H9 (cell line): ENCODE measurements at regions not wholly inside any gene's neighbourhood (a gene's known extent, or its start where the extent isn't known, plus 50 kb on each side); places are given as distances from the start of the nearest gene placed in this dataset.

Source experiments
- DNase-seq: peaks from one replicate; pipeline ENCODE4 v3.0.0-alpha.2; 2017
- H2AFZ ChIP-seq: one replicate; pipeline ENCODE4 v1.6.1; 2013; ENCODE audit warnings: mild to moderate bottlenecking, low read length, control low read depth, moderate library complexity
- H2AK5ac ChIP-seq: 2 replicates; pipeline ENCODE4 v1.6.1; 2013; ENCODE audit warnings: low read length, control low read depth, mixed read lengths; ENCODE audit not compliant: insufficient read length
- H2BK120ac ChIP-seq: one replicate; pipeline ENCODE4 v1.6.1; 2013; ENCODE audit warnings: low read depth, mild to moderate bottlenecking, low read length, control low read depth, inconsistent platforms; ENCODE audit not compliant: poor library complexity, severe bottlenecking
- H2BK12ac ChIP-seq: 2 replicates; pipeline ENCODE4 v1.6.1; 2013; ENCODE audit warnings: low read length, control low read depth, mixed read lengths, low read depth; ENCODE audit not compliant: insufficient read length
- H2BK15ac ChIP-seq: 2 replicates; pipeline ENCODE4 v1.6.1; 2013; ENCODE audit warnings: low read depth, low read length, control low read depth
- H2BK20ac ChIP-seq: one replicate; pipeline ENCODE4 v1.6.1; 2013; ENCODE audit warnings: low read depth, mild to moderate bottlenecking, low read length, control low read depth, inconsistent platforms; ENCODE audit not compliant: poor library complexity, severe bottlenecking
- H2BK5ac ChIP-seq: 2 replicates; pipeline ENCODE4 v1.6.1; 2013; ENCODE audit warnings: low read length, control low read depth, mixed read lengths; ENCODE audit not compliant: insufficient read length
- H3K14ac ChIP-seq: 2 replicates; pipeline ENCODE4 v1.6.1; 2013; ENCODE audit warnings: low read length, control low read depth; ENCODE audit not compliant: insufficient read depth
- H3K18ac ChIP-seq: 2 replicates; pipeline ENCODE4 v1.6.1; 2013; ENCODE audit warnings: low read depth, mild to moderate bottlenecking, mixed read lengths, low read length, control low read depth; ENCODE audit not compliant: insufficient read length
- H3K23ac ChIP-seq: 2 replicates; pipeline ENCODE4 v1.6.1; 2013; ENCODE audit warnings: low read length, control low read depth, mixed read lengths, low read depth; ENCODE audit not compliant: insufficient read length
- H3K23me2 ChIP-seq: 2 replicates; pipeline ENCODE4 v1.6.1; 2013; ENCODE audit warnings: low read depth, mild to moderate bottlenecking, mixed read lengths, low read length, control low read depth; ENCODE audit not compliant: insufficient read length, poor library complexity, severe bottlenecking
- H3K27ac ChIP-seq: 2 replicates; pipeline ENCODE4 v1.5.1; 2013; ENCODE audit warnings: low read length, control low read depth, mixed read lengths, low read depth; ENCODE audit not compliant: insufficient read length
- H3K27me3 ChIP-seq: 2 replicates; pipeline ENCODE4 v1.6.1; 2013; ENCODE audit warnings: low read length, control low read depth, inconsistent platforms; ENCODE audit not compliant: insufficient read depth
- H3K4ac ChIP-seq: 2 replicates; pipeline ENCODE4 v1.6.1; 2013; ENCODE audit warnings: low read depth, mild to moderate bottlenecking, control low read depth, inconsistent platforms, low read length, moderate library complexity
- H3K4me1 ChIP-seq: 2 replicates; pipeline ENCODE4 v1.6.1; 2013; ENCODE audit warnings: low read length, control low read depth, inconsistent platforms; ENCODE audit not compliant: insufficient read depth
- H3K4me2 ChIP-seq: 2 replicates; pipeline ENCODE4 v1.6.1; 2013; ENCODE audit warnings: low read length, control low read depth, mixed read lengths; ENCODE audit not compliant: insufficient read length, insufficient read depth
- H3K56ac ChIP-seq: 2 replicates; pipeline ENCODE4 v1.6.1; 2013; ENCODE audit warnings: low read depth, mild to moderate bottlenecking, mixed read lengths, low read length, control low read depth; ENCODE audit not compliant: insufficient read length
- H3K79me1 ChIP-seq: 2 replicates; pipeline ENCODE4 v1.6.1; 2013; ENCODE audit warnings: low read depth, mild to moderate bottlenecking, moderate library complexity, low read length, control low read depth, inconsistent platforms; ENCODE audit not compliant: insufficient read depth, poor library complexity, severe bottlenecking
- H3K79me2 ChIP-seq: 2 replicates; pipeline ENCODE4 v1.6.1; 2013; ENCODE audit warnings: low read length, control low read depth, inconsistent platforms; ENCODE audit not compliant: insufficient read depth
- H3K9ac ChIP-seq: 2 replicates; pipeline ENCODE4 v1.6.1; 2013; ENCODE audit warnings: low read length, control low read depth, mixed read lengths; ENCODE audit not compliant: insufficient read length; ENCODE audit errors: extremely low read depth
- H3K9me3 ChIP-seq: one replicate; pipeline ENCODE4 v1.6.1; 2013; ENCODE audit warnings: low read depth, low read length, inconsistent platforms; ENCODE audit not compliant: control insufficient read depth
- H3T11ph ChIP-seq: one replicate; pipeline ENCODE4 v1.6.1; 2013; ENCODE audit warnings: mild to moderate bottlenecking, low read length, control low read depth, inconsistent platforms
- H4K20me1 ChIP-seq: one replicate; pipeline ENCODE4 v1.6.1; 2013; ENCODE audit not compliant: control insufficient read depth, insufficient read length, insufficient read depth
- H4K5ac ChIP-seq: 2 replicates; pipeline ENCODE4 v1.6.1; 2013; ENCODE audit warnings: low read depth, mild to moderate bottlenecking, mixed read lengths, low read length, control low read depth; ENCODE audit not compliant: insufficient read length
- H4K8ac ChIP-seq: replicated peaks from 2 replicates; pipeline ENCODE4 v1.6.1; 2013; ENCODE audit warnings: low read length, control low read depth, mixed read lengths, low read depth; ENCODE audit not compliant: insufficient read length
- H4K91ac ChIP-seq: 2 replicates; pipeline ENCODE4 v1.6.1; 2013; ENCODE audit warnings: low read depth, mild to moderate bottlenecking, moderate library complexity, mixed read lengths, low read length, control low read depth; ENCODE audit not compliant: insufficient read length
- H3K27ac Mint-ChIP-seq, 3 experiments: 2 replicates in 2 of 3; 3 replicates in 1 of 3; pipeline ENCODE4 v1.8.0; 2020 to 2021; ENCODE audit warnings: mixed read lengths in 3 of 3, mild to moderate bottlenecking in 1 of 3, moderate library complexity in 1 of 3
- H3K27me3 Mint-ChIP-seq: 2 replicates; pipeline ENCODE4 v1.8.0; 2021; ENCODE audit warnings: low read depth, mild to moderate bottlenecking, moderate library complexity, mixed read lengths
- H3K36me3 Mint-ChIP-seq, 3 experiments: 2 replicates in 2 of 3; 3 replicates in 1 of 3; pipeline ENCODE4 v1.8.0; 2020 to 2021; ENCODE audit warnings: low read depth in 3 of 3, mixed read lengths in 3 of 3; ENCODE audit not compliant: insufficient read depth in 1 of 3
- H3K4me1 Mint-ChIP-seq, 2 experiments: 2 replicates each; pipeline ENCODE4 v1.8.0; 2020; ENCODE audit warnings: mixed read lengths in 2 of 2
- H3K4me3 Mint-ChIP-seq, 2 experiments: 2 replicates in 1 of 2; 3 replicates in 1 of 2; pipeline ENCODE4 v1.8.0; 2020 to 2021; ENCODE audit warnings: mild to moderate bottlenecking in 2 of 2, mixed read lengths in 2 of 2, moderate library complexity in 1 of 2
- H3K9me3 Mint-ChIP-seq, 2 experiments: 2 replicates in 1 of 2; 3 replicates in 1 of 2; pipeline ENCODE4 v1.8.0; 2020; ENCODE audit warnings: mild to moderate bottlenecking in 2 of 2, mixed read lengths in 2 of 2, moderate library complexity in 1 of 2
- WGBS: extraction: QIAGEN DNeasy Blood & Tissue Kit; methylation state at CpG from one replicate; pipeline ENCODE4 v1.1.7; 2013; ENCODE audit warnings: missing lambda C conversion rate, low lambda C conversion rate, mixed read lengths; ENCODE audit not compliant: insufficient read length; ENCODE audit errors: extremely low coverage; 5-methylcytosine and 5-hydroxymethylcytosine counted together
- TF ChIP-seq, protein P1 (sequence below): fragments of 200-600 bp; sonication (generic); conservative IDR thresholded peaks from 3 replicates; pipeline ENCODE4 v1.8.0; 2021; ENCODE audit warnings: antibody characterized with exemption, mild to moderate bottlenecking

DNA sequence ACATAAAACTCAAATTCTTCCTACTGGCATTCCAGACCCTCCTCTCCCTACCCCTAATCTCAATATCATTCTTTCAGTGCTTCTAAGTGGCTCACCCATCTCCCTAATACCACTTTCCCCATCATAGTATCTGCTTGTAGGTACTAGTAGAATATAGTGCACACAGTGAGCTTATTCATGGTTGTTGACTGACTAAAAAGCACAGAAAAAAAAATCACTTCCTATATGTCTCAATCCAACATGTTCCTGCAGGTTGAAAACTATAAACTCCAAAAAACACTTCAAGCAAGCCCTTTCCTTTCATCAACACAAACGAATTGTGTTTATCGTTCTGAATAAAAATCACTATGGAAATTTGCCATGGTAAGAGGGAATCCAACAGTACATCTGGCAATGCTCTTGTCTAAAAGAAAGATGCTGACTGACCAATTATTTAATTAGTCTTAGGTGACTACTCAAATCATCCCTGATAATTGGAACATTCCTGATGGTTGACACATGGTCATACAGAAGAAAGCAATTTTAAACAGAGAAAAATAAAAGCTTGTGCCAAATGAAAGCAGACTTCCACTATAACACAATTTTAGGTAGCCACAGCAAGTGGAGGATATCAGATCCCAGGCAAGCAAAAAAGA, 87.1 kb downstream of the NDUFS5 start:
- Histone ChIP-seq H3K4me2 (no peak overlapping the region), H2BK120ac (no peak overlapping the region), H3K4ac (no peak overlapping the region), H3K79me1 (peaks cover 7% of the 10 kb centered on the region), H3K27me3 (no peaks in the 10 kb centered on the region), H2BK12ac (no peak overlapping the region), H3K23me2 (no peaks in the 10 kb centered on the region), H3T11ph (no peak overlapping the region), H3K79me2 (peaks cover 64% of the 10 kb centered on the region; the same call in 1 of the 2 replicates), H3K18ac (no peak overlapping the region), H2BK20ac (no peak overlapping the region), H2AK5ac (no peak overlapping the region), H2AFZ (no peak overlapping the region), H3K9me3 (no peaks in the 10 kb centered on the region), H3K23ac (no peak overlapping the region), H3K14ac (no peak overlapping the region), H4K5ac (no peak overlapping the region), H2BK15ac (no peak overlapping the region), H4K91ac (no peak overlapping the region), H3K27ac (no peak overlapping the region), H4K8ac (no peak overlapping the region), H3K9ac (no peak overlapping the region), H4K20me1 (no peaks in the 10 kb centered on the region), H3K4me1 (peaks cover 7% of the 10 kb centered on the region; the same call in 1 of the 2 replicates), H2BK5ac (no peak overlapping the region), H3K56ac (no peak overlapping the region)
- Mint-ChIP-seq H3K36me3 (peaks cover 0 to 10% (median 8%) of the 10 kb centered on the region in 3 experiments; a peak in 4 of 7 replicates), H3K4me3 (no peak overlapping the region), H3K4me1 (peaks cover 15 to 17% of the 10 kb centered on the region in 2 experiments), H3K27ac (peak overlapping the region in 2 of 3 experiments; percentile 5; a peak in 1 of 7 replicates), H3K9me3 (no peaks in the 10 kb centered on the region), H3K27me3 (no peaks in the 10 kb centered on the region)
- DNase-seq = no peak
- no CpG with 5 or more reads among the region's 2 CpGs for WGBS
- TF ChIP-seq, protein P1, sequence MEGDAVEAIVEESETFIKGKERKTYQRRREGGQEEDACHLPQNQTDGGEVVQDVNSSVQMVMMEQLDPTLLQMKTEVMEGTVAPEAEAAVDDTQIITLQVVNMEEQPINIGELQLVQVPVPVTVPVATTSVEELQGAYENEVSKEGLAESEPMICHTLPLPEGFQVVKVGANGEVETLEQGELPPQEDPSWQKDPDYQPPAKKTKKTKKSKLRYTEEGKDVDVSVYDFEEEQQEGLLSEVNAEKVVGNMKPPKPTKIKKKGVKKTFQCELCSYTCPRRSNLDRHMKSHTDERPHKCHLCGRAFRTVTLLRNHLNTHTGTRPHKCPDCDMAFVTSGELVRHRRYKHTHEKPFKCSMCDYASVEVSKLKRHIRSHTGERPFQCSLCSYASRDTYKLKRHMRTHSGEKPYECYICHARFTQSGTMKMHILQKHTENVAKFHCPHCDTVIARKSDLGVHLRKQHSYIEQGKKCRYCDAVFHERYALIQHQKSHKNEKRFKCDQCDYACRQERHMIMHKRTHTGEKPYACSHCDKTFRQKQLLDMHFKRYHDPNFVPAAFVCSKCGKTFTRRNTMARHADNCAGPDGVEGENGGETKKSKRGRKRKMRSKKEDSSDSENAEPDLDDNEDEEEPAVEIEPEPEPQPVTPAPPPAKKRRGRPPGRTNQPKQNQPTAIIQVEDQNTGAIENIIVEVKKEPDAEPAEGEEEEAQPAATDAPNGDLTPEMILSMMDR = no peak
